NCI-H2029 treated with DMSO at 0.1 percent for 48 hours (cell line): ENCODE measurements at regions not wholly inside any gene's neighbourhood (a gene's known extent, or its start where the extent isn't known, plus 50 kb on each side); places are given as distances from the start of the nearest gene placed in this dataset.

Experiments
- DNase-seq: peaks from one replicate; lab custom pipeline; 2025; lab: John Stamatoyannopoulos, UW

DNA sequence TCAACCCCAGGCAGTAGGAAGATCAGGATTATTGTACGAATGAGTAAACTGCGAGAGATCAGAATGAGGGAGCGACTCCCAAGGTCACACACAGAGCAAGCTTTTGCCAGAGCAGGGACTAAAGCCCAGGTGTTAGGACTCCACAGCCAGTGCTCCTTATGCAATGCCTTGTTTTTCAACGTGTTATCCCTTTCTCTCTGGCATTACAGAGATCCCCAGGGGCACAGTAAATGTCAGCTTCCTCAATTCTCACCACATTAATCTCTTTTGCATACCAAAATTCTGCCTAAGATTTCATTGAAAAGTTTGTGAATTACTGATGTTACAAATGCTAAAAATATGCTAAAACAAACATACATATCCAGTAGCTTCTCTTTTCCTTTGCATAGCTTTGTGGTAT is 68.1 kb upstream of the CES5A start:
- no peak for DNase-seq

DNA sequence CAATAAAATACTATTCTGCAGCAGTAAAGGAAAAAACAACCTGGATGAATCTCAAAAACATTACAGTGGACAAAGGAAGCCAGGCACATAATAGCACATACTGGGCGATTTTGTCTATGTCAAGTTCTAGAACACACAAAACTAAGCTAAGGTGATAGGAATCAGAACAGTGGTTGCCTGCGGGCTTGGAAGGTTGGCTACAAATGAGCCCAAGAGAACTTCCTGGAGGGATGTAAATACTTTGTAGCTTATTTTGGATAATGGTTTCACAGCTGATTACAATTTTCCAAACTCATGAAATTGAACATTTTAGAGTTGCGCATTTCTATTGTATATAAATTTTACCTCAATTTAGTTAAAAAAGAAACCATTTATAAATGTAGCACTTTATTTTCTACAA is 67.6 kb upstream of the CES5A start:
- DNase-seq = no peak

DNA sequence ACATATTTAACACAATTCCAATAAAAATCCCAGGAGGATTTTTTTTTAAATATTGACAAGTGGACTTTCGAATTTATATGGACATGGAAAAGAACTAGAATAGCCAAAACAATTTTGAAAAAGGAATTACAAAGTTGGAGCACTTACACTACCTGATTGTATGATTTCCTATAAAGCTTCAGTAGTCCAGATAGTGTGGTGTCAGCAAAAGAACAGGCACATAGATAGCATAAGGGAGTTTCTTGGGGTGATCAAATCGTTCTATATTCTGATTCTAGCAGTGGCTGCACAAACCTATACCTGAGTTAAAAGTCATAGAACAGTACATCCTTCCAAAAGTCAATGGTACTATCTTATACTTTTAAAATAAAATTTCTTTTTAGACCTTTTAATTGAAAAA is 66.4 kb upstream of the CES5A start:
- DNase-seq = no peak

DNA sequence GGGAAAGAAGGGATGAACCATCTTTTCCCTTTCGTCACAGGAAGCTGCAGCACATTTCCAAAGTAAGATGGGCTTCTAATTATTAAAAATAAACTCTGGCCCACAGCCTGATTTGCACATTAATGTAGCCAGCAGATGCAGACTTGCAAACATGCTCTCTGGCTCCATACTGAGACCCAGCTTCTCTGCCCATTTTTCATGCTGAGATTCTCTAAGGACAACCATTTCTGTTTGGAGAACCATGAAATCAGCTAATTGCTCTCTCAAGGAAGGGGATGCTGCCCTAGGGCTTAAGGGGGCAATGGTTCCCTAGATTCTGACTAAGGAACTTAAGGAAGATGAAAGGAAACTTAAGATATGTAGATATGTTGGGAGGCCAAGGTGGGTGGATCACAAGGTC is 63.0 kb upstream of the CES5A start:
- DNase-seq = no peak

DNA sequence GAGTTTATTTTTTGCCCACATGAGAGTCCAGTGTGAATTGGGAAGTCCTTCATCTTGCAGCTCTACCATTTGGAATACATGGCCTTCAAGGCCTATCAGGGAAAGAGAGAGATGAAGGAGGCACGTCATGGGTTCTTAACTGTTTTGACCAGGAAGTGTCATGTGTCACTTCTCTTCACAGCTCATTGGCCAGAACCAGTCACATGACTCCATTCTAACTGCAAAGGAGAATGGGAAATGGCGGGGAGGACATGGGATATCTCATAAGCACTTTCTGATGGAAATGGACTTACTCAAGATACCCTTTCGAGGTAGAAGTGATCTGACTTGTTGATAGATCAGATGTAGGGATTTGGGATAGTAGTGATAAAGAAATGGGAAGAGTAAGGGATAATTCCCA is 57.9 kb upstream of the CES5A start:
- no peak for DNase-seq

DNA sequence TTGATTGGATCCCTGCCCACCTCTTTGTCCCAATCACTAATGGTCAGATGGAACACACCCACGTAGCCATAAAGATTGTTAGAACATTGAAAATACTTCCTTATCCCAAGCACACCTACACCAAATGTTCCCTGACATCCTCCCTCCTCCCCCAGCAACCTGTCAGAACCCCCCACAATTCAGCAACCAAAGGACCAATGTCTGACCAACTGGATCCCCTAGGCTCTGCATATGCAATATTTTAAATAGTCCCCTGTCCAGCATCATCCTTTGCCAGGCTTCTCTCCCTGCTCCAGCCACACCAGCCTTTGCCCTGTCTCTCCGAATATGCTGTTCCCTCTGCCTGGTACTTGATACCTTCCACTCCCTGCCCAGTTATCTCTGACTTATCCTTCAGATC is 54.9 kb upstream of the CES5A start:
- no peak for DNase-seq

DNA sequence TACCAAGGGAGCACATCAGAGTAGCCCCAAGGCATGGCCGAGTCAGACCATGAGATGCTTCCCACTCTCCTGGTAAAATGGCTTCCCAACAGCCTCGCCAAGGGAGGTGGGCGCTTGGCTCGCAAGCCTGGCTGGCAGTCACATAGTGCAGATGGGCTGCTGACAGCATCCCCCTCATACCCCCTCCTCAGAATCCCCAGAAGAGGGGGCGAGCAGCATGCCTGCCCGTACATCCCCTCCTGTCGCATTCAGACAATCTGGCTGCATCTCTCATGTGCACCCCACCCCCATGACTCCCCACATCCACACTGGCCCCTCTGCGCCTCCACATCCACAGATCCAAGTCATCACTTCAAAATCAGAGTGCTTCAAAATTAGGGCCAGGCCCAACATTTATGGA is 54.0 kb upstream of the CES5A start:
- DNase-seq = no peak

DNA sequence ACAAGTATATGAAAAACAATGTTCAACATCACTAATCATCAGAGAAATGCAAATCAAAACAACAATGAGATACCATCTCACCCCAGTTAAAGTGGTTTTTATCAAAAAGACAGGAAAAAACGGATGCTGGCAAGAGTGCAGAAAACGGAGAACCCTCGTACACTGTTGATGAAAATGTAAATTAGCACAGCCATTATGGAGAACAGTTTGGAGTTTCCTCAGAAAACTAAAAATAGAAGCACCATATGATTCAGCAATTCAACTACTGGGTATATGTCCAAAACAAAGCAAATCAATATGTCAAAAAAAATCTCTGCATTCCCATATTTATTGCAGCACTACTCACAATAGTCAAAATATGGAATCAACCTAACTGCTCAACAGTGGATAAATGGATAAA is 50.1 kb upstream of the CES5A start:
- DNase-seq = no peak
